HUDEP-2 (cell line): ENCODE measurements at regions not wholly inside any gene's neighbourhood (a gene's known extent, or its start where the extent isn't known, plus 50 kb on each side); places are given as distances from the start of the nearest gene placed in this dataset.
"Not testable (repeated sequence)": the region's sequence is repeated elsewhere in the genome, so short reads cannot be mapped to it uniquely, and the experiment has no call there.

Experiments used
- DNase-seq, 76 experiments: peaks; one replicate each; lab custom pipeline; 2025; ENCODE audit not compliant: unreplicated experiment in 76 of 76; lab: John Stamatoyannopoulos, UW

GRCh38 chr7:36057323-36057722 is 95.7 kb upstream of the EEPD1 start:
- no peak for DNase-seq

- DNase-seq = no peak
Measured at GRCh38 chr7:36058020-36058592, 94.9 kb upstream of the EEPD1 start.

- not testable (repeated sequence) for DNase-seq
Measured at GRCh38 chr7:36060388-36060787, 92.7 kb upstream of the EEPD1 start.

GRCh38 chr7:36062154-36062815 is 90.8 kb upstream of the EEPD1 start:
- no peak for DNase-seq

- peak in 3 of 76 experiments; percentile 5 to 11 (median 9) for DNase-seq
Measured at GRCh38 chr7:36064676-36065075, 88.4 kb upstream of the EEPD1 start.

GRCh38 chr7:36065563-36066342 is 87.3 kb upstream of the EEPD1 start:
- DNase-seq = not testable (repeated sequence)

GRCh38 chr7:36066343-36066664 is 86.8 kb upstream of the EEPD1 start:
- no peak for DNase-seq

- no peak for DNase-seq
Measured at GRCh38 chr7:36070230-36070629, 82.8 kb upstream of the EEPD1 start.

- DNase-seq = no peak
Measured at GRCh38 chr7:36071605-36072004, 81.4 kb upstream of the EEPD1 start.

- no peak for DNase-seq
Measured at GRCh38 chr7:36072620-36073019, 80.4 kb upstream of the EEPD1 start.

GRCh38 chr7:36075561-36075960 is 77.5 kb upstream of the EEPD1 start:
- no peak for DNase-seq

- DNase-seq = no peak
Measured at GRCh38 chr7:36076074-36076473, 77.0 kb upstream of the EEPD1 start.

GRCh38 chr7:36078816-36079360 is 74.2 kb upstream of the EEPD1 start:
- no peak for DNase-seq

- no peak for DNase-seq
Measured at GRCh38 chr7:36079446-36080025, 73.5 kb upstream of the EEPD1 start.

- DNase-seq = no peak
Measured at GRCh38 chr7:36080843-36081242, 72.2 kb upstream of the EEPD1 start.

- DNase-seq = no peak
Measured at GRCh38 chr7:36082216-36082615, 70.8 kb upstream of the EEPD1 start.

- DNase-seq = no peak
Measured at GRCh38 chr7:36082910-36083309, 70.1 kb upstream of the EEPD1 start.

- no peak for DNase-seq
Measured at GRCh38 chr7:36083626-36084380, 69.3 kb upstream of the EEPD1 start.

- DNase-seq = no peak
Measured at GRCh38 chr7:36084485-36085091, 68.5 kb upstream of the EEPD1 start.

GRCh38 chr7:36085096-36085495 is 68.0 kb upstream of the EEPD1 start:
- no peak for DNase-seq
